Common myeloid progenitor, CD34-positive (primary cell): ENCODE measurements at regions not wholly inside any gene's neighbourhood (a gene's known extent, or its start where the extent isn't known, plus 50 kb on each side); places are given as distances from the start of the nearest gene placed in this dataset.

Source experiments
- CTCF ChIA-PET: fragments of 350-600 bp; sonication (Branson Sonifier 250); formaldehyde crosslinking; loops from one replicate; lab custom pipeline; 2021; ENCODE audit warnings: antibody characterized with exemption; lab: Charles Lee
- POLR2A ChIA-PET: fragments of 350-600 bp; sonication (Branson Sonifier 250); formaldehyde crosslinking; loops from one replicate; lab custom pipeline; 2021; ENCODE audit warnings: antibody characterized with exemption; lab: Charles Lee
- DNase-seq, 3 donors: peaks; one replicate each; pipeline versions ENCODE4 v3.0.0 to v3.0.0-alpha.2; 2013
- H3K27ac ChIP-seq, 2 experiments: 1 replicate in 1 of 2; 2 replicates in 1 of 2; pipeline ENCODE4 v1.7.0; 2013; ENCODE audit warnings: inconsistent platforms in 2 of 2, low read length in 2 of 2, mild to moderate bottlenecking in 2 of 2, low read depth in 1 of 2, moderate library complexity in 1 of 2; ENCODE audit not compliant: severe bottlenecking in 2 of 2, insufficient read depth in 1 of 2, poor library complexity in 1 of 2
- H3K27me3 ChIP-seq, 5 experiments: replicated peaks in 2 of 5; 1 replicate in 3 of 5; 2 replicates in 2 of 5; pipeline versions ENCODE4 v1.6.1 to v1.7.0; 2013; ENCODE audit warnings: low read length in 4 of 5, mild to moderate bottlenecking in 2 of 5, moderate library complexity in 2 of 5, inconsistent platforms in 1 of 5; ENCODE audit not compliant: insufficient read depth in 5 of 5, control insufficient read depth in 4 of 5
- H3K36me3 ChIP-seq, 4 experiments: 1 replicate in 2 of 4; 2 replicates in 2 of 4; pipeline versions ENCODE4 v1.6.1 to v1.7.0; 2013; ENCODE audit warnings: low read length in 3 of 4, control low read depth in 1 of 4, mild to moderate bottlenecking in 1 of 4; ENCODE audit not compliant: control insufficient read depth in 4 of 4, insufficient read depth in 4 of 4
- H3K4me1 ChIP-seq, 4 experiments: 1 replicate in 3 of 4; 2 replicates in 1 of 4; pipeline versions ENCODE4 v1.6.1 to v1.7.1; 2013; ENCODE audit warnings: low read length in 3 of 4, mild to moderate bottlenecking in 3 of 4, control low read depth in 1 of 4, inconsistent platforms in 1 of 4, moderate library complexity in 1 of 4; ENCODE audit not compliant: control insufficient read depth in 4 of 4, insufficient read depth in 4 of 4; ENCODE audit errors: control extremely low read depth in 1 of 4
- H3K4me3 ChIP-seq, 7 experiments: 1 replicate in 4 of 7; 2 replicates in 3 of 7; pipeline versions ENCODE4 v1.5.1 to v1.7.0; 2013; ENCODE audit warnings: mild to moderate bottlenecking in 7 of 7, low read length in 6 of 7, moderate library complexity in 6 of 7, inconsistent platforms in 2 of 7, low read depth in 2 of 7, control low read depth in 1 of 7; ENCODE audit not compliant: insufficient read depth in 4 of 7, control insufficient read depth in 1 of 7; ENCODE audit errors: extremely low read depth in 1 of 7
- H3K9me3 ChIP-seq, 5 experiments: 1 replicate in 4 of 5; 2 replicates in 1 of 5; pipeline versions ENCODE4 v1.6.1 to v1.7.1; 2013; ENCODE audit warnings: low read length in 4 of 5, mild to moderate bottlenecking in 2 of 5, inconsistent platforms in 1 of 5, low read depth in 1 of 5, moderate library complexity in 1 of 5; ENCODE audit not compliant: control insufficient read depth in 4 of 5, insufficient read depth in 2 of 5; ENCODE audit errors: control extremely low read depth in 1 of 5
- WGBS: methylation state at CpG from one replicate; pipeline ENCODE4 v1.1.5; 2013; ENCODE audit not compliant: insufficient coverage; 5-methylcytosine and 5-hydroxymethylcytosine counted together

DNA sequence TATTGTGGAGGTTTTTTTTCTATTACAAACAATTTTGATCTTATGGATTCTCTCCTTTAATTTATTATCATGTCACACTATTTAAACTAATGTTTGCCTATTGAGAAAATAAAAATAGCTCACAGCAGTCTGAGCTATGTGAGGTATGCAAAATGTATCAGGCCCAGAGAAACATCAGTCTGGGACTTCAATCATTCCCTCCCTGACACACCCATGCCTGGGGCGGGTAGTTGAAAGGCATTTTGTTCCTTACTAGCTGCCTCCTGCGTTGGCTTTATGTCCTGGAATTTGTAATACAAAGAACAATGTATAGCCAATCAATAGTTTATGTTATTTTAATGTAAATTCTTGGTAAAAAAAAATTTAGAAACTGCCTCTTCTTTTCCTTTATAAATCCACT is 403.3 kb downstream of the EPM2A start:
- Histone ChIP-seq H3K9me3 (no peaks in the 10 kb centered on the region), H3K4me1 (no peaks in the 10 kb centered on the region), H3K4me3 (no peak overlapping the region), H3K27ac (no peak overlapping the region), H3K27me3 (no peaks in the 10 kb centered on the region), H3K36me3 (no peaks in the 10 kb centered on the region)
- no peak for DNase-seq
- CTCF ChIA-PET = no interaction called here
- WGBS = no CpG with 5 or more reads among the region's 2 CpGs
- POLR2A ChIA-PET = no interaction called here

DNA sequence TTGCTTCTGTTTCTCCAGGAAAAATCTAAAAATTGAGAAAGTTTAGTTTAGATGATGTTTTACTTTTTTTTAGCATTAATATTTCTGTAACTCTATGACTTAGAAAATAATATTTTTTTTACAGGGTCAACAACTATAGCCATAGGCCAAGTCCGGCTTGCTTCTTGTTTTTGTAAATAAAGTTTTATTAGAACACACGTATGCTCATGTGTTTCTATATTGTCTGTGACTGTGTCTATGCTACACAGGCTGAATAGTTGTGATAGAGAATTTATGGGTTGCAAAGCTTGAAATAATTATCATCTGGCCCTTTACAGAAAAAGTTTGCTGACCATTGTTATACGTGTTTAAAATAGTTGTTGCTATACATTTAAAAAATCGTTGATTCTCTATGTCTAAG is 399.2 kb downstream of the EPM2A start:
- Histone ChIP-seq H3K36me3 (no peaks in the 10 kb centered on the region), H3K27me3 (no peaks in the 10 kb centered on the region), H3K27ac (no peak overlapping the region), H3K4me3 (no peak overlapping the region), H3K9me3 (no peaks in the 10 kb centered on the region), H3K4me1 (no peaks in the 10 kb centered on the region)
- DNase-seq = no peak
- WGBS = 100% methylated on average over 2 of the region's 4 CpGs
- CTCF ChIA-PET = no interaction called here
- POLR2A ChIA-PET = no interaction called here

DNA sequence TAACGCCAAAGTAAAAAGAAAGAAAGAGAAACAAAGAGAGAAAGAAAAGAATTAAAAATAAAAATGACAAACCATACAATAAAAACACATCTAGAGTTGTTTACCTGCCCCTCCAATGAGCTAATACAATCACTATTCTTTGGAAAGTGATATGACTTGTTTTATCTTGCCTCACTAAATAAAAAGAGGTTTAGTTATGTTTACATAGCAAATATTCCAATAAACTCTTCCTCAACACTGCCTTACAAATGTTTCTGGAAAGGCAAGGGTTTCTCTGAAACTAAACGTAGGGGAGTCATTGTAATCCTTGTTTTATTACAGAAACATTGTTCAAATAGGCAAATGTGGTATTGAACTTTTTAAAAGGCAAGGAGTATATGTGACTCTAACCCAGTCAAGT is 396.2 kb downstream of the EPM2A start:
- ChIA-PET POLR2A (no interaction called here), CTCF (no interaction called here)
- no peaks in the 10 kb centered on the region for H3K4me1 ChIP-seq
- no peaks in the 10 kb centered on the region for H3K9me3 ChIP-seq
- WGBS = no CpG with 5 or more reads among the region's 2 CpGs
- no peak for DNase-seq
- H3K27me3 ChIP-seq = no peaks in the 10 kb centered on the region
- H3K27ac ChIP-seq = no peak overlapping the region
- no peaks in the 10 kb centered on the region for H3K36me3 ChIP-seq
- no peak overlapping the region for H3K4me3 ChIP-seq

DNA sequence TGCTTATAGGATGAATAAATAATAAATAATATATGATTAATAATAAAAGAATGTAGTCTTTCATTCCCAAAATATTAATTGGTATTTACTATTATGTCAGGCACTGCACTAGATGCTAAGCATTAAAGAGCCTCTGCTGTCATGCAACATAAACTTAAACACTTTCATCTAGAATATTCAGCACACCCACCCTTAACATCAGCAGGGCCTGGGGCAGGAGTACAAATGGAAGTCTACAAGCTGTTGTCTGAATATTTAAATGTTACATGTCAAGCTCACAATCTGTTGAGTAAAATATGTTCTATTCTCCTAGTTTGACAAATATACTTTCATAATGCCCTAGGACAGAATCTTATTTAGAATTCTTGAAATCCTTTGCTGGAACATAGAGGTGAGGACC is 395.1 kb downstream of the EPM2A start:
- Histone ChIP-seq H3K27ac (no peak overlapping the region), H3K4me1 (no peaks in the 10 kb centered on the region), H3K27me3 (no peaks in the 10 kb centered on the region), H3K9me3 (no peaks in the 10 kb centered on the region), H3K4me3 (no peak overlapping the region), H3K36me3 (no peaks in the 10 kb centered on the region)
- ChIA-PET CTCF (no interaction called here), POLR2A (no interaction called here)
- DNase-seq = no peak

DNA sequence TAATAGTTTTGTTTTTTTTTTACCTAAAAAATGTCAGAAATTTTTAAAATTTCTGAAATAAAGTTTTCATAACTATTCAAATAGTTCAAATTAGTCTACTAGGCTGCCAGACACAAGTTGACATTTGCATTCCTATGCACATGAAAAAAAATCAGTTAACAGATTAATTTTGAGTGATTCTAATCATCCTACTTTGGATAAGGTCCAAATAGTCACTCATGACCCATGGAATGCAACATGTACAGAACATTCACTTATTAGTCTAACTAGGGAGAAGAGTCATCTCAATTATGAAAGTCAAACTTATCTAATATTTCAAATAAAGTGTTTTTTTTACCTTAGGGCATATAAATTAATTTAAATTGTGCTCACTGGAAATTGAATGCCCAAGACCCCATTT is 390.2 kb downstream of the EPM2A start:
- H3K36me3 ChIP-seq = no peaks in the 10 kb centered on the region
- H3K27me3 ChIP-seq = no peaks in the 10 kb centered on the region
- no peak overlapping the region for H3K4me3 ChIP-seq
- no peak for DNase-seq
- H3K9me3 ChIP-seq = no peaks in the 10 kb centered on the region
- ChIA-PET POLR2A (no interaction called here), CTCF (no interaction called here)
- H3K4me1 ChIP-seq = no peaks in the 10 kb centered on the region
- H3K27ac ChIP-seq = no peak overlapping the region

DNA sequence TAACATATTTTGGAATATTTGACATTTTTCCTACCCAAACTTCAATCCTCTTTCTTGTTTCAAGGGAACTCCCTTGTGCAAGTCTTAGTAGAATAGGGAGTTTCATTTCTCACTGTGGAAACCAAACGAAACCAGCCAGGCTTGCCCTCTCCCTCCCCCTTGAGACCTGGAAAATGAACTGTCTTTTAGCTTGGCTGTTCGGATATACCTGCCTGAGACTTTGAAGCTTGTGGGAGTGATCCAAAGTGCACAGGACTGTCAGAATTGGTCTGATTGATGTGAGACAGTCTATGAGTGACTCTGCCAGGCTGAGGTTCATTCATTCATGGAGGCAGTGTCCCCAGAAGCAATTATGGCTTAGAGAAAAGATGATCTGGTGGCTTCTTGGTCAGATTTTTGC is 388.1 kb downstream of the EPM2A start:
- H3K4me1 ChIP-seq = no peaks in the 10 kb centered on the region
- H3K27me3 ChIP-seq = no peaks in the 10 kb centered on the region
- H3K4me3 ChIP-seq = no peak overlapping the region
- DNase-seq = no peak
- WGBS = 75% methylated on average over 1 of the region's 2 CpGs
- no peak overlapping the region for H3K27ac ChIP-seq
- H3K36me3 ChIP-seq = no peaks in the 10 kb centered on the region
- no peaks in the 10 kb centered on the region for H3K9me3 ChIP-seq
- ChIA-PET POLR2A (no interaction called here), CTCF (no interaction called here)

DNA sequence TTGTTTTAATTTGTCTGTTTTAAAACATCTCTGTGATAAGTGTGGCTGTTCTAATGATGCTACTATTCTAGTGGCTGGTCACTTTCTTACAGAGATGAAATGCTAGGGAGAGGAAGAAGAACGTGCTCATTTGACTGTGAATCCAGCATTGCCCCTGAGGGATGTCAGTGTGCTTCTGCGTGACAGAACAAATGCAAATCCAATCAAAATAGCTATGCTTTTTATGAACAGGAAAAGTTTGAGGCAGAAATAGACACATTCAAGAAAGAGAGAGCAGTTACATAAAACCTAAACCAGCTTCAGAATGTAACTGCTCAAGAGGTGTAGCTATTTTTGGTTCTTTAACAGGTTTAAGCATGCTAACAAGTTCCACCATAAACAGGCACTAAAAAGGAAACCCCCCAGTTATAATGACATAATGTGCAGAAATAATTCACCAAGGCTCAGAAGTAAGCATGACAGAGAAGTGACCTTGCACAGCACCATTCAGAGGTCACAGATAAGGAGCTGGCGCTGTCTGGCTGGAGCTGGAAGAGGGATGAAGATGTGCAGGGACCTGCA is 385.3 kb downstream of the EPM2A start:
- POLR2A ChIA-PET = no interaction called here
- no peaks in the 10 kb centered on the region for H3K36me3 ChIP-seq
- CTCF ChIA-PET = no interaction called here
- no peaks in the 10 kb centered on the region for H3K9me3 ChIP-seq
- H3K4me3 ChIP-seq = no peak overlapping the region
- H3K27ac ChIP-seq = no peak overlapping the region
- no peaks in the 10 kb centered on the region for H3K27me3 ChIP-seq
- WGBS = 88% methylated on average over 3 of the region's 3 CpGs
- H3K4me1 ChIP-seq = no peaks in the 10 kb centered on the region
- DNase-seq = no peak
